PC-9 (cell line): ENCODE measurements at regions not wholly inside any gene's neighbourhood (a gene's known extent, or its start where the extent isn't known, plus 50 kb on each side); places are given as distances from the start of the nearest gene placed in this dataset.

Experiments used
- BruUV-seq: library from RNA; stranded (reverse); fragments of 400-500 nt; replicated peaks from 2 replicates; lab custom pipeline; 2021; lab: Mats Ljungman, UMichigan
- CTCF ChIA-PET: fragments of 300-600 bp; sonication (Branson Sonifier 250); formaldehyde crosslinking; loops from one replicate; lab custom pipeline; 2022; ENCODE audit warnings: antibody characterized with exemption; lab: Charles Lee
- POLR2A ChIA-PET: fragments of 300-600 bp; sonication (Branson Sonifier 250); formaldehyde crosslinking; loops from one replicate; lab custom pipeline; 2022; ENCODE audit warnings: antibody characterized with exemption; ENCODE audit not compliant: unreplicated experiment; lab: Charles Lee
- DNase-seq, 2 experiments: peaks; one replicate each; pipeline versions ENCODE4 v3.0.0 to v3.0.0-alpha.2; 2015 to 2022; ENCODE audit warnings: mixed read lengths in 1 of 2
- H2AFZ ChIP-seq: fragments of 200-600 bp; sonication (generic); 2 replicates; pipeline ENCODE4 v1.8.1; 2017; ENCODE audit warnings: antibody characterized with exemption
- H3F3A ChIP-seq: fragments of 200-600 bp; sonication (generic); 2 replicates; pipeline ENCODE4 v1.8.1; 2017; ENCODE audit warnings: antibody characterized with exemption, mild to moderate bottlenecking, low read depth; ENCODE audit not compliant: insufficient read depth
- H3K27ac ChIP-seq: fragments of 200-600 bp; sonication (generic); 2 replicates; pipeline ENCODE4 v1.6.1; 2016; ENCODE audit warnings: mixed run types
- H3K27me3 ChIP-seq: fragments of 200-600 bp; sonication (generic); 2 replicates; pipeline ENCODE4 v1.6.1; 2016; ENCODE audit warnings: low read depth, mixed run types; ENCODE audit not compliant: insufficient read depth
- H3K36me3 ChIP-seq: fragments of 200-600 bp; sonication (generic); 2 replicates; pipeline ENCODE4 v1.6.1; 2016; ENCODE audit warnings: low read depth, mixed run types
- H3K4me1 ChIP-seq: fragments of 200-600 bp; sonication (generic); replicated peaks from 2 replicates; pipeline ENCODE4 v1.6.1; 2016; ENCODE audit warnings: mixed run types; ENCODE audit not compliant: insufficient read depth
- H3K4me2 ChIP-seq: fragments of 200-600 bp; sonication (generic); 2 replicates; pipeline ENCODE4 v1.6.1; 2017; ENCODE audit warnings: mixed run types
- H3K4me3 ChIP-seq: fragments of 200-600 bp; sonication (generic); 2 replicates; pipeline ENCODE4 v1.6.1; 2016; ENCODE audit warnings: mixed run types
- H3K79me2 ChIP-seq: fragments of 200-600 bp; sonication (generic); 2 replicates; pipeline ENCODE4 v1.6.1; 2017; ENCODE audit warnings: low read depth, mixed run types
- H3K9me2 ChIP-seq: fragments of 200-600 bp; sonication (generic); 2 replicates; pipeline ENCODE4 v1.8.1; 2017; ENCODE audit warnings: mild to moderate bottlenecking; ENCODE audit not compliant: insufficient read depth
- H3K9me3 ChIP-seq: fragments of 200-600 bp; sonication (generic); 2 replicates; pipeline ENCODE4 v1.8.1; 2016; ENCODE audit warnings: low read depth; ENCODE audit not compliant: insufficient read depth
- H4K20me1 ChIP-seq: fragments of 200-600 bp; sonication (generic); 2 replicates; pipeline ENCODE4 v1.8.1; 2017; ENCODE audit not compliant: insufficient read depth
- EZH2 ChIP-seq: fragments of 200-600 bp; sonication (generic); IDR thresholded peaks from 2 replicates; pipeline ENCODE4 v1.8.0; 2017; ENCODE audit warnings: antibody characterized with exemption, low read depth
- intact Hi-C: fragments of 100-400 bp; cut with micrococcal nuclease; formaldehyde crosslinking; loops from one replicate; pipeline ENCODE4 v1.10.0; 2022; ENCODE audit not compliant: unreplicated experiment
- TF ChIP-seq, protein P1 (sequence below): fragments of 200-600 bp; sonication (generic); conservative IDR thresholded peaks from 2 replicates; pipeline ENCODE4 v1.6.1; 2017; ENCODE audit warnings: mixed run types, antibody characterized with exemption, mild to moderate bottlenecking, moderate library complexity

DNA sequence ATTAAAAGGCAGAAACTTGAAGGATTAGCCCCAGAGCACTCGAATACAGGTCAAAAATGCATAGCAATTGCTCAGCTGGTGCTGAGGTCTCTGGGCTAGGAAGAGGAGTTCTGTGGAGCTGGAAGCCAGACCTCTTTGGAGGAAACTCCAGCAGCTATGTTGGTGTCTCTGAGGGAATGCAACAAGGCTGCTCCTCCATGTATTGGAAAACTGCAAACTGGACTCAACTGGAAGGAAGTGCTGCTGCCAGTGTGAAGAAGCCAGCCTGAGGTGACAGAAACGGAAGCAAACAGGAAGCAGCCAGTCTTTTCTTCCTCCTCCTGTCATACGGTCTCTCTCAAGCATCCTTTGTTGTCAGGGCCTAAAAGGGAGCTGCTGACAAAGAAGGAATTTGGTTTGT lies 233.4 kb upstream of the FGGY start:
- H3F3A ChIP-seq: no peaks in the 10 kb centered on the region
- H4K20me1 ChIP-seq: no peaks in the 10 kb centered on the region
- intact Hi-C loops: no loop called here
- ChIA-PET CTCF (no interaction called here), POLR2A (no interaction called here)
- no peak overlapping the region for H3K4me2 ChIP-seq
- no peak overlapping the region for H2AFZ ChIP-seq
- H3K36me3 ChIP-seq: no peaks in the 10 kb centered on the region
- no peak overlapping the region for H3K27ac ChIP-seq
- no peaks in the 10 kb centered on the region for H3K9me2 ChIP-seq
- no peaks in the 10 kb centered on the region for H3K79me2 ChIP-seq
- peaks cover 19% of the 10 kb centered on the region for H3K4me1 ChIP-seq
- no TSS peak for BruUV-seq
- H3K27me3 ChIP-seq: no peaks in the 10 kb centered on the region
- no peaks in the 10 kb centered on the region for H3K9me3 ChIP-seq
- no peak for TF ChIP-seq EZH2
- TF ChIP-seq, protein P1, sequence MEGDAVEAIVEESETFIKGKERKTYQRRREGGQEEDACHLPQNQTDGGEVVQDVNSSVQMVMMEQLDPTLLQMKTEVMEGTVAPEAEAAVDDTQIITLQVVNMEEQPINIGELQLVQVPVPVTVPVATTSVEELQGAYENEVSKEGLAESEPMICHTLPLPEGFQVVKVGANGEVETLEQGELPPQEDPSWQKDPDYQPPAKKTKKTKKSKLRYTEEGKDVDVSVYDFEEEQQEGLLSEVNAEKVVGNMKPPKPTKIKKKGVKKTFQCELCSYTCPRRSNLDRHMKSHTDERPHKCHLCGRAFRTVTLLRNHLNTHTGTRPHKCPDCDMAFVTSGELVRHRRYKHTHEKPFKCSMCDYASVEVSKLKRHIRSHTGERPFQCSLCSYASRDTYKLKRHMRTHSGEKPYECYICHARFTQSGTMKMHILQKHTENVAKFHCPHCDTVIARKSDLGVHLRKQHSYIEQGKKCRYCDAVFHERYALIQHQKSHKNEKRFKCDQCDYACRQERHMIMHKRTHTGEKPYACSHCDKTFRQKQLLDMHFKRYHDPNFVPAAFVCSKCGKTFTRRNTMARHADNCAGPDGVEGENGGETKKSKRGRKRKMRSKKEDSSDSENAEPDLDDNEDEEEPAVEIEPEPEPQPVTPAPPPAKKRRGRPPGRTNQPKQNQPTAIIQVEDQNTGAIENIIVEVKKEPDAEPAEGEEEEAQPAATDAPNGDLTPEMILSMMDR: no peak
- DNase-seq: no peak
- no peak overlapping the region for H3K4me3 ChIP-seq

DNA sequence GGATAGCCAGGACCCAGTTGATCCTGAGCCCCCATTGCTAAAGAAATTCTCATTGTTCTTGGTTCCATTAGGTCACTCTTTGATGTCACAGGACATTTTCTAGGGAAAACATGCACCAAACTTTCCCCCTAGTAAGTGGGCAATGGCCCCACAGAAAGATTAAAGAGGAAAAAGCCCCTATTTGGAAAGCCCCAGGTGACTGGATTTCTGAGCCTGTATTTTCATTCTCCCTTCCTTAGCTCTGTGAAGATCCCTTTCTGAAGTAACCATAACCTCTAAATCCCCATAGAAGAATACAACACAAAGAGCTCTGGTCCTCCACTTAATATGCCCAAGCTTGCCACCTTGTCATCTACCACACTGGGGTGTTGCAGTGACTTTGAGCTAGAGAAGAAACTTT lies 232.3 kb upstream of the FGGY start:
- Histone ChIP-seq H3K79me2 (no peaks in the 10 kb centered on the region), H3K4me2 (no peak overlapping the region), H3K4me1 (peaks cover 19% of the 10 kb centered on the region; the same call in 1 of the 2 replicates), H3K9me3 (no peaks in the 10 kb centered on the region), H3K9me2 (no peaks in the 10 kb centered on the region), H3K27me3 (no peaks in the 10 kb centered on the region), H4K20me1 (no peaks in the 10 kb centered on the region), H3F3A (no peaks in the 10 kb centered on the region), H2AFZ (no peak overlapping the region), H3K4me3 (no peak overlapping the region), H3K36me3 (no peaks in the 10 kb centered on the region), H3K27ac (no peak overlapping the region)
- intact Hi-C loops: no loop called here
- POLR2A ChIA-PET: no interaction called here
- BruUV-seq: no TSS peak
- CTCF ChIA-PET: no interaction called here
- TF ChIP-seq, protein P1: no peak
- no peak for TF ChIP-seq EZH2
- no peak for DNase-seq

DNA sequence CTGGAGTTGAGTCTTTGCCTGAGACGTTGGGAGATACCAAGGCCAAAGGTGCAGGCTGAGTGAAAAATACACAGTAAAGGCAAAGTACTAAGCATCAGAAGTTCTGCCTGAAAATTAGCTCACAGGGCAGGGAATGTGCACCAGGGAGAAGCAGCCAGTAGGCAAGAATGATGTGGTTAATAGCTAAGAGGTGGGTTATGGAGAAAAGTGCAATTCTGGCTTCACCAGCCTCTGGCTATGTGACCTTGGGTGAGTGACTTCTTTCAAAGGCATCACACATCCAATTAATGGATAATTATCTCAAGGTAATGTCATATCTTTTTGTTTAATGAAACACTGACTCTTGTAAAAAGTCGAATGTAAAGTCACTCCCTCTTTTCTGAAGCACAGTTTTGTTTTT lies 230.7 kb upstream of the FGGY start:
- POLR2A ChIA-PET: no interaction called here
- Histone ChIP-seq H3K79me2 (no peaks in the 10 kb centered on the region), H3F3A (no peaks in the 10 kb centered on the region), H3K27ac (no peak overlapping the region), H3K4me2 (no peak overlapping the region), H4K20me1 (no peaks in the 10 kb centered on the region), H3K9me3 (no peaks in the 10 kb centered on the region), H3K36me3 (no peaks in the 10 kb centered on the region), H2AFZ (no peak overlapping the region), H3K9me2 (no peaks in the 10 kb centered on the region), H3K27me3 (no peaks in the 10 kb centered on the region), H3K4me3 (no peak overlapping the region), H3K4me1 (peaks cover 19% of the 10 kb centered on the region; the same call in 1 of the 2 replicates)
- BruUV-seq: no TSS peak
- intact Hi-C loops: no loop called here
- TF ChIP-seq, protein P1: no peak
- TF ChIP-seq EZH2: no peak
- no peak for DNase-seq
- CTCF ChIA-PET: no interaction called here
